HuH-7 (cell line): ENCODE measurements at regions not wholly inside any gene's neighbourhood (a gene's known extent, or its start where the extent isn't known, plus 50 kb on each side); places are given as distances from the start of the nearest gene placed in this dataset.

Experiments
- DNase-seq: peaks from one replicate; pipeline ENCODE4 v3.0.0; 2011; ENCODE audit warnings: low spot score

GRCh38 chr18:46346896-46347630, 242.9 kb downstream of the HAUS1 start:
- DNase-seq, result no peak

GRCh38 chr18:46350598-46351159, 246.5 kb downstream of the HAUS1 start:
- no peak for DNase-seq

GRCh38 chr18:46352520-46353250, 248.5 kb downstream of the HAUS1 start:
- DNase-seq, result no peak

DNA sequence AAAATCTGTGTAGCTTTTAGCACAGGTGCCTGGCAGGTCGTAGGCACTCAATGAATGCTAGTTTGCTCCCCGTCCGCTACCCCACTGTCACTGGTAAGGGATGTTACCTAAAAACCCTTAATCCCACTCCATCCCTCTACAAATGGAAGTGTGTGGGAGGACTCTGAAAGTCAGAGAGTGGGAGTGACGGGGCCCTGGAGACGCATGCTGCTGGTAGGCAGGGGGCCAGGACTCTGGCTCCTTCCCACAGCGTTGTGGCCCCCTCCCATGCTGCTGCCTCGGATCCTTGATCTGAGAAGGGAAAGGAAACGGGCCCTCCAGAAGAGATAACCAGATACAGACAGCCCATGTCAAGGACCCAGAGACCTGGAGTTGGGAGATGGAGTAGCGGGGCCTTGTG, 249.3 kb downstream of the HAUS1 start:
- DNase-seq, result no peak

- no peak for DNase-seq
Observed at GRCh38 chr18:46356278-46357033, 252.3 kb downstream of the HAUS1 start.

DNA sequence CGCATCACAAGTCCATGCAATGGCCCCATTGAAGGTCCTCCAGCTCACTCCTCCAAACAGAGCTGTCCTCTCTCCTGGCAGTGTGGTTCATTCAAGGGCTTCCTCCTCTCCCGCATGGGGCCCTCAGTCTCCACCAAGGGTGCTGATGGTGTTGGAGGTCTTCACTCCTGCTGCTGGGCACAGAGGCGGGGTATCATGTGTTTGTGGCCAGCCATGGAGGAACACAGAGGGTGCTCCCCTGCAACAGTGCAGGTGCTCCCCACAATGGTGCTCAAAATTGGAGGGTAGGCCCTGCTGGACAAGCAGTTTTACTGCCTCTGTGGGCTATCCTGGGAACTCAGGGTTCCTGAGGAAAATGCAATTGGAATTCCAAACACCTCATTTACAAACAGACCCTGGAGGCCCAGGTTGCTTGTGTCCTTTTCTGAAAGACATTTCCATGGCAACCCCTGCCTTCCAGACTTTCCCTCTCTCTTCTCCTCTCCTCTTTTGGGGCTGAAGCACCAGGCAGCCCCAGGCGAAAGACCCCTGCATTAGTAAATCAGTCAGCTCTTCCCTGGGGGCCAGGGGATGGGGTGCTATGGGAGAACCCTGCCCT, 256.0 kb downstream of the HAUS1 start:
- no peak for DNase-seq

DNA sequence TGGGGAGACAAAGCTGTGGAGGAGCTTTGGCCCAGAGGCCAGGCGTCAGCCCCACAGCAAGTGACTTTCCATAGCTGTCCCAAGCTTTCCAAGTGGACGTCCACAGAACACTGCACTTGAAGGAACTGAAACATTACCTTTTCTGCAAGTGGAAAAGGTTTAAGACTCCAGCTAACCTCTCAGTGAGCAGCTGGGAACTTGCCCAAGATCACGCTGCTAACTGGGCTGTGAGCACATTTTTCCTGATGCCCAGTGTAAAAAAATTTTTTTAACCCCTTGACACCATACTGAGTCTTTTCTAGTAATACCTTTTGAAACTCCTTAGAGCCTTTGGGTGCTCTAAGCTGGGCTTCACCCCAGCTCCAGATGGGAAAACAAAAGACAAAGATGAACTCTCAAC, 256.7 kb downstream of the HAUS1 start:
- DNase-seq, result no peak

- DNase-seq, result no peak
Observed at GRCh38 chr18:46362533-46362932, 258.3 kb downstream of the HAUS1 start.

DNA sequence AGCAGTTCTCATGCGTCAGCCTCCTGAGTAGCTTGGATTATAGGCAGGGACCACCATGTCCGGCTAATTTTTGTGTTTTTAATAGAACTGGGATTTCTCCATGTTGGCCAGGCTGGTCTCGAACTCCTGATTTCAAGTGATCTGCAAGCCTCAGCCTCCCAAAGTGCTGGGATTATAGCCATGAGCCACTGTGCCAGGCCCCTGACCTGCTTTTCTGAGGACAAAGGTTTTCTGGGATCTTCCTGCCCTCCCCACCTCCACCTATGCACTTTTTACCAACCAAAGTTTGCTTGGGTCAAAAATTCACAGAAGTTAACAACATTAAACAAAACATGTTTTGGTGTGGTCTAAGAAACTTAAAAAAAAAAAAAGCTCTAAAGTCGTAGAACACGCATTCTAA, 259.9 kb downstream of the HAUS1 start:
- DNase-seq, result no peak

DNA sequence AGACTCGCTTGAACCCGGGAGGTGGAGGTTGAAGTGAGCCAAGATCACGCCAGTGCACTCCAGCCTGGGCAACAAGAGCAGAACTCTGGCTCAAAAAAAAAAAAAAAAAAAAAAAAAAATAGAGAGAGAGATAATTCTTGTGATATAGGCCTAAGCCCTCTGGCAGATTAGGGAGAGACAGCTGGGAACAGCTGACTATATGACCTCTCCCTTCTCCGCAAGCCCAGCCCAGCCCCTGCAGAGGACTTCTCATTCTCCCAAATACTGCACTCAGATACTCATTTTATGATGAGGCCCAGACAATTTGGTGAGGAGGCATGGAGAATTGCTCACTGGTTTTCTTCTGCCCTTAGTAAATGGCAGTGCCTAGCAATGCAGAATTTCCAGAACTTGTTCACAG, 262.0 kb downstream of the HAUS1 start:
- DNase-seq, result no peak

DNA sequence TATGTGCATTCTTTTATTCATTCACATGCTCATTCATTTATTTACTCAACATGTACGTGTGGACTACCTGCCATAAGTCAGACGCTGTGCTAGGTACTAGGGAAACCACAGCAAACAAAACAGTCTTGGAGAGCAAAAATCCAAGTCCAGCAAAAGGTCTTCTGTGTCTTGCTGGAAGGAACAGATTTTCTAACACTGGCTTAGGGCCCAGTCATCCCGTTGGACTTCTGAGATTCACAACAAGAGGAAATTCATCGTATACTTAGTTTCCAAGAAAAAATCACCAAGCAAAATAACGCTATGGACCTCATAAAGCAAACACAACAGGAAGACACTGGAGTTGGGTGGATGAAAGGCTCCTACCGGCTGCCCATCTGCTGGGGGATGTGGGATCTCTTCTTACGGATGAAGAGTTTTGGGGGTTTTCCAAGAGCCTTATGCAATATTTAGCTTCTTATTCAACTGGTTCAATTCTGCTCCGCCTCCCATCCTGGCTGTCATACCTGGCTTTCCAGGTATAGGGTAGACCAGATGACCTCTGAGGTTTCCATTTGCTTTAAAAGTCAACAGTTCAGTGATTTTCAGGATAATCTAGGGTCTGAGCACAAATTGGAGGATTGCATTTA, 262.7 kb downstream of the HAUS1 start:
- DNase-seq, result no peak

DNA sequence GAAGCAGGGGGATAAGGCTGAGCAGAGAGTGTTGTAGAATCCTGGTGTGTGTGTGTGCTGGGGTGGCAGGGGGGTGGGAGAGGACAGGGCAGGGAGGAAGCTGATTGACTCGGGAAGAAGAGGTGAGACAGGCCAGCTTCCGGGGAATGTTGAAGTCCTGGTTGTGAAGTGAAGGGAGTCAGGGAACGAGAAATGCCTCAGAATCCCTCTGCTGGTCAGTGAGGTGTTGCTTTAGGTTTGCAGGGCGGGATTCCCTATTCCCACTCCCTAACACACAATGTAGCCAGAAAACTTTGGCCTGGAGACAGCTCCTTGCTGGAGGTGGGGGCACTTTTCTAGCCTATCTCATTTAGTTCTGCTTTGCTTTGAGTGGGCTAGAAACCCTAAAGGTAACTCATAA, 265.1 kb downstream of the HAUS1 start:
- no peak for DNase-seq

GRCh38 chr18:46370898-46371297, 266.7 kb downstream of the HAUS1 start:
- DNase-seq, result no peak

DNA sequence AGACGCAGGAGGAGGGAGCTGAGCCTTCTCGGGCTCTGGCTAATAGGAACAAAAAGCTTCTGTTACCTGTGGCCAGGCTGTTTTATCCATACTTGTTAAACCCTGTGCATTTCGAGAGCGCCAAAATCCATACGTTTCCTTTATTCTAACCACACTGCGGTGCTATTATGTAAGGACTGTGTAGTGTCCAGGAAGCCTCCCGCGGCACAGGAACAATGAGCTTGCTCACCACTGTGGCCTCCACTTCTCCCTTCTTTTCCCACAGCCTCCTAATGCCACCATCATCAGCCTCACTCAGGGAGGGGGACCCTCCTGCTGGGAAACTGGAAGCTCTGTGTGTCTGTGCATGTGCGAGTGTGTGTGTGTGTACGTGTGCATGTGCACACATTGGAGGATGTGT, 268.5 kb downstream of the HAUS1 start:
- DNase-seq, result no peak

DNA sequence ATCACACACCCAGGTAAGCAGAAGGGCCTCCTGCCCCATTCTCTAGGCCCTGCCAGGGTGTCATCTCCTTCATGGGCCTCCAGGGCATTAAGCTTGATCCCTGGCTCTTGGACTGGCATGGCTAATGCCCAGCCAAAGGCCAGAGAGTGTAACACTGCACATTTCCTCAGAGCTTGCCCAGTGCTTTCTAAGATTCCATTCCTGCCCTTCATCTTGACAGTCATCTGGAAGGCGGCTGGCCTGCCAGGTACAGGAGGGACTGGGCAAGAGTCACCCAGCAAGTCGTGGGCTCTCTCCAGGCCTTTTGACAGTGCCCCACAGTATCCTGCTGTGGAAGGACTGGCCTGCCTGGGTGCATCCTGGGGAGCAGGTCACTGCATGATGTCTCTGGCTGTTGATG, 268.9 kb downstream of the HAUS1 start:
- no peak for DNase-seq

GRCh38 chr18:46373791-46374190, 269.6 kb downstream of the HAUS1 start:
- DNase-seq, result no peak

DNA sequence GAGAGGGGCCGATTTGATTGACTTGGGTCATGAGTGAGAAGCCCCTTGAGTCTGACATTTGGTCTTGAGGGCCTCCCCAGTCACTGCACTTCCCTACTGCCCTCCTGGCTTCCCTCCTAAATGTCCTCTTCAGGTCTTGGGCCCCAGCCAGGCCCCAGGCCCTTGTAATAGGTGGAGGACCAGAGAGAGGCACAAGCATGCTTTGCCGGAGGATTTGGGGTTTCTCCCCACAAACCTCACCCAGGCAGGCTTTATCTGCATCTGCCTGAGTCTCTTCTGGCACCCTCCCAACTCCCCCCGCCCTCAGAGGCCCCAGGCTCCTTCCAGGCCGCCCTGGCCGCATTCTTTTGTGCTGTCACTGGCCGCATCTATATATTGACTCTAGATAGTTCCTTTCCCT, 270.7 kb downstream of the HAUS1 start:
- DNase-seq, result no peak

DNA sequence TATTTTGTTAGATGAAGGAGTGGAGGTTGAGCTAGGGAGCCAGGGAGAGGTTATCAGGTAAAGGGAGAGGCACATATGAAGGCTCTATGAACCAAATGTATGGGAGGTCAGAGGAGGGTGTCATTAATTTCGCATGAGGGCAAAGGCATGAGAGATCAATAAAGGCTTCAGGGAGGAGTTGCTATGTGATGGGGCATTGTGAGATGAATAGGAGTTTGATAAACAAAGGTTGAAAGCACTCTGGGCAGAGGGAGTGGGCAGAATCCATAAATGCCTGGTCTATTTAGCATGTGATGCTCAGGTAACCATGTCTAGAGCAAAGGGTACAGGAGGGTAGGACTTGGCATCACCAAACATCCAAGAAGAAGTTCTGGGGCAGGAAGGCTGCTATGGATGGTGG, 273.4 kb downstream of the HAUS1 start:
- no peak for DNase-seq

GRCh38 chr18:46378126-46378863, 274.1 kb downstream of the HAUS1 start:
- no peak for DNase-seq

DNA sequence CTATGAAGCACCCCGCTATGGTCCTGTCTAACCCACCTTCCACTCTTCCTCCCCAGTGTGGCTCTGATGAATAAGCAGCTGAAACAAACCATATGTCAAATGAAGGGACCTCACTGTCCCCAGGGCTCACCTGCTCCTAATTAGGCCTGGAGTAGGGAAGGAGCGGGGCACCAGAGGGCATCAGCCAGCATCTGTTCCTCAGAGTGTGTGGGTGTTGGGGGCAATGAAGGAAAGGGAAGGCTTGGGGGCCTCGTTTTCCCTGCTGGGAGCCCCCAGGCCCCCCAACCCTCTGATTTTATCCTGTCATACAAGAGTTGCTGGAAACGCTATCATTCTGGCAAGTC, 274.7 kb downstream of the HAUS1 start:
- no peak for DNase-seq

DNA sequence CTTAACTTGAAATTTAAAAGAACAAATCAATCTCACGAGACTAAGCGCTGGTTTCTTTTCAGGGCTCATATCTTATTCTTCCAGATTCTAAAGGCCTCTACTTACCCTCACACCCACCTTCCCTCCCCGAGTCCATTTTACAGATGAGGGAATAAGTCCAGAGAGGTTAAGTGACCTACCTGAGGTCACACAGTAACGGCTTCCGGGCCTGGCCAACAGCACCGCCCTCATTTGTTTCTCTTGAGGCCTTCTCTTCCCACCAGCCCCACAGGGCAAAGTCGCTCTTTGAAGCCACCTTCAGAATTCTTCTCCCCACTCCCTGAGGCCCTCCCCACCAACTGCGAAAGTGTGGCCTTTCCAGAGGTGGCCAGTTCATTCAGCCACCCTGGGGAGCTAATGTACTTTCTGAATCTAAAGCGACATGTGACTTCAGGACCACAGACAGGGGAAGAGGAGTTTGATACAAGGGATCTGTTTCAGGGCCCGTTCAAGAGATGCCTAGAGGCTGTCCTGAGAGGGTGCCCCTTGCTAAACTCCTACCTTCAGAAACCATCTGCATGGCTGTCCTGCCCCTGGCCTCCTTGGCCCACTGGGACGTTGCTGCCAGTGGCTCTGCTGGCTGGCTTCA, 275.3 kb downstream of the HAUS1 start:
- DNase-seq, result no peak
